Spleen (tissue), 7 donors: ENCODE measurements at regions not wholly inside any gene's neighbourhood (a gene's known extent, or its start where the extent isn't known, plus 50 kb on each side); places are given as distances from the start of the nearest gene placed in this dataset.

Experiments used
- CTCF ChIP-seq, 11 experiments: fragments of 200-600 bp in 7 of 11; fragments of 450-650 bp in 4 of 11; sonication (generic) in 4 of 11; IDR thresholded peaks in 8 of 11; conservative IDR thresholded peaks in 3 of 11; 1 replicate in 7 of 11; 2 replicates in 4 of 11; pipeline versions ENCODE4 v1.4.0 to v1.8.0; 2016 to 2021; ENCODE audit warnings: antibody characterized with exemption in 11 of 11, inconsistent platforms in 4 of 11, mild to moderate bottlenecking in 1 of 11
- POLR2A ChIP-seq, 3 donors: fragments of 450-650 bp; IDR thresholded peaks; one replicate each; pipeline ENCODE4 v1.5.1; 2017; ENCODE audit warnings: antibody characterized with exemption in 3 of 3, mild to moderate bottlenecking in 1 of 3
- POLR2AphosphoS5 ChIP-seq, 3 donors: sonication (generic); formaldehyde crosslinking; IDR thresholded peaks; one replicate each; pipeline ENCODE4 v1.5.1; 2017; ENCODE audit warnings: antibody characterized with exemption in 3 of 3
- donor health status: DM: no; HTN: no; CAD: no; lungs with moderate emphysema.
- donor health status: DM: no; HTN: no; CAD: no.
- donor health status: DM: no; HTN: no; CAD: no.

GRCh38 chr7:84624927-84625326 is 430.3 kb upstream of the SEMA3A start:
- TF ChIP-seq CTCF (IDR thresholded peaks at IDR 0.05 in 8 of 11, conservative IDR thresholded peaks at IDR 0.05 in 3 of 11) (no peak), POLR2A (IDR thresholded peaks at IDR 0.05) (no peak), POLR2AphosphoS5 (IDR thresholded peaks at IDR 0.05) (no peak)
